Astrocyte of the cerebellum (primary cell): ENCODE measurements at regions not wholly inside any gene's neighbourhood (a gene's known extent, or its start where the extent isn't known, plus 50 kb on each side); places are given as distances from the start of the nearest gene placed in this dataset.
A peak's percentile ranks its signal among the peaks of the same experiment; 100 is the strongest.

ENCODE experiments used
- DNase-seq: peaks from one replicate; pipeline ENCODE4 v3.0.0-alpha.2; 2011; ENCODE audit warnings: low read depth
- H3K4me3 ChIP-seq: 2 replicates; pipeline ENCODE4 v1.5.1; 2011; ENCODE audit warnings: mild to moderate bottlenecking, low read depth, low read length, moderate library complexity
- in situ Hi-C: cut with HindIII; loops from 2 replicates; pipeline ENCODE4 v1.10.0; 2017; ENCODE audit warnings: low sequenced_read_pairs
- TF ChIP-seq, protein P1 (sequence below): IDR thresholded peaks from 2 replicates; pipeline ENCODE4 v1.5.1; 2012; ENCODE audit warnings: low read length, low read depth, moderate library complexity, mild to moderate bottlenecking; ENCODE audit errors: missing control alignments

DNA sequence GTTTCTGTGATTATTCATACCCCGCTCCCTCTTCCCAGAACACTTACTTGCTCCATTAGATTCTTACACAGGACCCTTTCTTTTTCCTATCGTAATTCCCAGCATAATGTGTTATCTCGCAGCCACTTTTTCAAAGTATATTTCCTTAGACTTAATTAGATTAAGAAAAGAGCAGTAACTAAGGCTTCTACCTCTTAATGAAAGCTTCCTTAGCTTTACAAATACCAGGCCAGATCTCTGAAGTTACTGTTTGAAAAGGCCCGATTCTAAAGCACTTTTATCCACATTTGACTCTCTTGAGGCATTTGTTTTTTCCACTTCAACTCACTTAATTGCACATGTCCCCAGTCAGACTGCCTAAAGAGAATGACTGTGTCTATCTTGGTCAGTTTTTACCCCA is 1264.3 kb upstream of the ADGRL2 start:
- TF ChIP-seq, protein P1, sequence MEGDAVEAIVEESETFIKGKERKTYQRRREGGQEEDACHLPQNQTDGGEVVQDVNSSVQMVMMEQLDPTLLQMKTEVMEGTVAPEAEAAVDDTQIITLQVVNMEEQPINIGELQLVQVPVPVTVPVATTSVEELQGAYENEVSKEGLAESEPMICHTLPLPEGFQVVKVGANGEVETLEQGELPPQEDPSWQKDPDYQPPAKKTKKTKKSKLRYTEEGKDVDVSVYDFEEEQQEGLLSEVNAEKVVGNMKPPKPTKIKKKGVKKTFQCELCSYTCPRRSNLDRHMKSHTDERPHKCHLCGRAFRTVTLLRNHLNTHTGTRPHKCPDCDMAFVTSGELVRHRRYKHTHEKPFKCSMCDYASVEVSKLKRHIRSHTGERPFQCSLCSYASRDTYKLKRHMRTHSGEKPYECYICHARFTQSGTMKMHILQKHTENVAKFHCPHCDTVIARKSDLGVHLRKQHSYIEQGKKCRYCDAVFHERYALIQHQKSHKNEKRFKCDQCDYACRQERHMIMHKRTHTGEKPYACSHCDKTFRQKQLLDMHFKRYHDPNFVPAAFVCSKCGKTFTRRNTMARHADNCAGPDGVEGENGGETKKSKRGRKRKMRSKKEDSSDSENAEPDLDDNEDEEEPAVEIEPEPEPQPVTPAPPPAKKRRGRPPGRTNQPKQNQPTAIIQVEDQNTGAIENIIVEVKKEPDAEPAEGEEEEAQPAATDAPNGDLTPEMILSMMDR = no peak
- H3K4me3 ChIP-seq = no peak overlapping the region
- in situ Hi-C loops = no loop called here
- DNase-seq = no peak

DNA sequence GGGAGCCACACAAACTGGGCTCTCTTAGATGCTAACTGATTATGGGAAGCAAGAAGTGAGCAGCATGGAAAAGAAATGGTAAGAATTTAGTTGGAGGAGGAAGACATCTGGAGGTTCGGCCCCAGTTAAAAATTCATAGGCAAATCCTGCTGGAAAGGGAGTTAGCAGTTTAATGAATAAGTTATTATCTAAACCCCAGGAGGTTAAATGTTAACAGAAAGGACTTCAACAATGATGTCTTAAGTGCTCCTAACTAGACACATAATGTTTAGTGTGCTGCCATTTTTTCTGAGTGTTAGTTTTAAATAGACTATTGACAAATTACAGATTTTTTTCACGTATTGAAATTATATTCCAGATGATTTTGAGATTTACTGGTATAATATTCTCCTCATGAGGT is 1265.3 kb upstream of the ADGRL2 start:
- H3K4me3 ChIP-seq = no peak overlapping the region
- no peak for DNase-seq
- TF ChIP-seq, protein P1 = no peak
- in situ Hi-C loops = no loop called here

DNA sequence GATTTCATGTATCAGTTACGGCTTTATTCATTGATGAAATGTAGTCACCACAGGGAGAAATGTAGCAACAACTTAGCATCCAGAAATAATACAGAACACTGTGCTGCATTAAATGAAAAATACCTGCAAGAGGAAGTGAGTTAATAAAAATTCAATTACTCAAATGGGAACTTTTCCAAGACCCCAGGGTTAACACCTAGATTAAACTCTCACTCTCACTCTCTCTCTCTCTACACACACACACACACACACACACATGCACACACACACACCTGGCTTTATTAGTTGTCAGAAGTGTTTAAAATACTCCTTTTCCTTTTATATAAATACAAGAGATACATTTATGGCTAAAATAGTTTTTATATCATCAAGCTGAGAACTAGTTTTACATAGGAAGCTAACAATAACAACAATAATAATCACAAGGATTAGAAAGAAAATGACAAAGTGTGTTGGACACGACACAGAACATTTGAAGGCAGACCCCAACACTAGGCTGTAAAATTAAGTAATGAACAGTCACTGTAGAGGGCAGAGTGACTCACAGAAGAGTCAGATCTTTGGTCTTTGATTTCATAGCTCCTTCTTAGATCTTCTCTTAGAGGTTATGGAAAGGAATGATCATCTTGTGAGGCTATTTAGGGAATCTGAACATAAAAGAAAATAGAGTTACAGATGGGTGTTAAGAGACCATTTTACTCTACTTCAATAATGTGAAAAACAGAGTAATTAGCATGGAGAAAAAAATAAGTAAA is 1266.0 kb upstream of the ADGRL2 start:
- in situ Hi-C loops = no loop called here

DNA sequence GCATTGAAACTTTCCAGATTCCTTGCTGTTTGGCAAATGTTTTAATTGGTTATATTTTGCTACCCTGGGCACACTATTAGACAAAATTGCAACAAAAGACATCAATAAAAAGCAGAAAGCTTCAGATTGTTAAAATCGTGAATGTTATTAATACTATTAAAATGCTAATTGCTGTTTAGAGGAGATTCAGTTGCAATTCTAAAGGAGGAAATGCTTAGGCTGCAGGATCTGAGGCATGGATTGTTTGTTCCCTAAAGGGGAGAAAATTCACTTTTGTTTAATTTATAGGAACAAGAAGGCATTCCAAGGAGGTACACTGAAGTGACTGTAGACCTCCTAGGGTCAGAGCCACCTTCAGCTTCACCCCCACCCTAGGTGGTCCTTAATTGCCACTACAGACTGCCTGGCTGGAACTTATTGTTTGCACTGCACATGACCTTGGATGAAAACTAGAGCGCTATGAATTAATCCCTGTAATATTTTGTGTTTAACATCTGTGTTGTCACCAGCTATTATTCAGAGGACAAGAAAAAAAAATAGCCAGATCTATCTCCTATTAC is 1266.9 kb upstream of the ADGRL2 start:
- TF ChIP-seq, protein P1 = no peak
- in situ Hi-C loops = no loop called here
- DNase-seq = no peak
- H3K4me3 ChIP-seq = no peak overlapping the region

More for the DNA sequence above, 1266.0 kb upstream of the ADGRL2 start:
- H3K4me3 ChIP-seq = no peak overlapping the region
- DNase-seq = no peak
- TF ChIP-seq, protein P1 = no peak

DNA sequence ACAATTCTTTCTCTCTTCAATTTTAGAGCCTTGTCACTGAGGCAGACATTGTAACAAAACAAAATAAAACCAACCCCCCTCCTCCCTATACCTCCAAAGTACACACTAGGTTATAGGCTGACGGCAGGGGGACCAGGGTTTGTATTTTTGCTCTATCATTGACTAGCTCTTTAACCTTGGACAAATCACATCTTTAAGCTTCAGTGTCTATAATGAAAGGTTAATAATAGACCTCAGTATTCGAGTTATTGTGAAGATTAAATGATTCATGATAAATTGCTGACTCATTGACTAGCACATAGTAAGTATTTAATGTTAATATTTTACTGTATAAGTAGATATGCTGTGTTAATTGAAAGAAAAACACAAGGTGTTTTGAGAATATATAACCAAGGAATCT is 1267.6 kb upstream of the ADGRL2 start:
- TF ChIP-seq, protein P1 = no peak
- no peak for DNase-seq
- in situ Hi-C loops = no loop called here
- no peak overlapping the region for H3K4me3 ChIP-seq

DNA sequence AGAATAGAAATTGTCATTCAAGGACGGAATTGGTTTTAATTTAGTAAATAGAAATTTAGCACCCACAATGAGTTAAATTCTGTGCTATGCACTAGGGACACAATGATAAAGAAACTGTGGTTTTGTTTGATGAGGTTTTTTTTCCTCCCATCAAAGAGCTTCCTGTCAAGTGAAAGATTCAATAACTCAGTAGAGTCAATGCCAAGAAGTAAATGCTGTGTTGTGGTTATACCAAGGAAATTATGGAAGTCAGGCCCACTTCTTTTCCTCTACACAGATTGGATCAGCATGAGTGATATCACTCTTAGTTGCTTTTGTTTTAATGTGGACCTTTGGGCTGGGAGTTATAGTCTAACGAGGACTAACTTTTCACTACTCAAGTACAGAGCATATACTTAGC is 1269.6 kb upstream of the ADGRL2 start:
- H3K4me3 ChIP-seq = no peak overlapping the region
- in situ Hi-C loops = no loop called here
- DNase-seq = peak; percentile 34
- TF ChIP-seq, protein P1 = no peak
